Hepatocyte (in vitro differentiated cells): ENCODE measurements at regions not wholly inside any gene's neighbourhood (a gene's known extent, or its start where the extent isn't known, plus 50 kb on each side); places are given as distances from the start of the nearest gene placed in this dataset.

Experiments used
- DNase-seq: peaks from one replicate; pipeline ENCODE4 v3.0.0-alpha.2; 2016; ENCODE audit warnings: low spot score
- H2AFZ ChIP-seq: fragments of 200-600 bp; sonication (generic); 2 replicates; pipeline ENCODE4 v1.6.0; 2016; ENCODE audit warnings: antibody characterized with exemption, mild to moderate bottlenecking
- H3K27ac ChIP-seq: fragments of 200-600 bp; sonication (generic); 2 replicates; pipeline ENCODE4 v1.5.1; 2016; ENCODE audit warnings: mild to moderate bottlenecking
- H3K27me3 ChIP-seq: fragments of 200-600 bp; sonication (generic); 2 replicates; pipeline ENCODE4 v1.6.1; 2016
- H3K36me3 ChIP-seq: fragments of 200-600 bp; sonication (generic); replicated peaks from 2 replicates; pipeline ENCODE4 v1.5.1; 2016; ENCODE audit warnings: low read depth; ENCODE audit not compliant: insufficient read depth
- H3K4me1 ChIP-seq: fragments of 200-600 bp; sonication (generic); 2 replicates; pipeline ENCODE4 v1.5.1; 2016; ENCODE audit warnings: mild to moderate bottlenecking, moderate library complexity; ENCODE audit not compliant: insufficient read depth
- H3K4me2 ChIP-seq: fragments of 200-600 bp; sonication (generic); 2 replicates; pipeline ENCODE4 v1.6.0; 2016
- H3K4me3 ChIP-seq: fragments of 200-600 bp; sonication (generic); 2 replicates; pipeline ENCODE4 v1.5.1; 2016; ENCODE audit warnings: mild to moderate bottlenecking
- H3K79me2 ChIP-seq: fragments of 200-600 bp; sonication (generic); 2 replicates; pipeline ENCODE4 v1.6.0; 2017; ENCODE audit warnings: mild to moderate bottlenecking
- H3K9me2 ChIP-seq: fragments of 200-600 bp; sonication (generic); replicated peaks from 2 replicates; pipeline ENCODE4 v1.6.0; 2017; ENCODE audit warnings: mild to moderate bottlenecking; ENCODE audit not compliant: insufficient read depth
- H3K9me3 ChIP-seq: fragments of 200-600 bp; sonication (generic); 2 replicates; pipeline ENCODE4 v1.5.1; 2016; ENCODE audit warnings: low read depth, mild to moderate bottlenecking
- H4K20me1 ChIP-seq: fragments of 200-600 bp; sonication (generic); 2 replicates; pipeline ENCODE4 v1.6.0; 2016; ENCODE audit warnings: mild to moderate bottlenecking; ENCODE audit not compliant: insufficient read depth, poor library complexity, severe bottlenecking
- EZH2 ChIP-seq: fragments of 200-600 bp; sonication (generic); IDR thresholded peaks from 2 replicates; pipeline ENCODE4 v1.6.1; 2016; ENCODE audit warnings: antibody characterized with exemption, mild to moderate bottlenecking, borderline replicate concordance
- EZH2phosphoT487 ChIP-seq: fragments of 200-600 bp; sonication (generic); IDR thresholded peaks from one replicate; pipeline ENCODE4 v1.6.1; 2018; ENCODE audit warnings: antibody characterized with exemption, mild to moderate bottlenecking, low read depth, moderate library complexity; ENCODE audit not compliant: unreplicated experiment, severe bottlenecking
- WGBS: methylation state at CpG from one replicate; pipeline ENCODE4 v1.1.6; 2016; ENCODE audit warnings: low lambda C conversion rate; ENCODE audit errors: missing lambda C conversion rate; 5-methylcytosine and 5-hydroxymethylcytosine counted together
- TF ChIP-seq, protein P1 (sequence below): fragments of 200-600 bp; sonication (generic); IDR thresholded peaks from 2 replicates; pipeline ENCODE4 v1.5.1; 2016; ENCODE audit warnings: antibody characterized with exemption, mild to moderate bottlenecking; ENCODE audit not compliant: poor library complexity

DNA sequence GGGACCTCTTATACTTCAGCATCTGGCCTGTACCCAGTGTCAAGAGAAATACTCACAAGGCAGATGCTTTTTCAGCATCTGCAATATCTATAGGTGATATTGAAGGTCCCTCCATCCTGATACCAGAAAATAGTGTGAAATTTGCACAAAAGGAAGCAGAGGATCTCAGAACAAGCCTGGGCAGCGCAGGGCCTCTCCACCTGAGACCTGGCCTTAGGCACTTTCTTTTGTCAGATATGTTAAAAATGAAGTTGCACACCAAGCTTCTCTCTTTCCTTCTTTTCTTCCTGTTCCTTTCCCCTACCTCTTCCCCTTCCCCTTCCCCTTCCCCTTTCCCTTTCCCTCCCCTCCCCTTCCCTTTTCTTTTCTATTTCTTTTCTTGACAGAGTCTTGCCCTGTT is 62.2 kb downstream of the ARHGEF18 start:
- Histone ChIP-seq H3K9me2 (no peaks in the 10 kb centered on the region), H3K4me2 (no peak overlapping the region), H3K4me1 (peaks cover 8% of the 10 kb centered on the region), H3K79me2 (peaks cover 85% of the 10 kb centered on the region), H3K36me3 (no peaks in the 10 kb centered on the region), H3K4me3 (no peak overlapping the region), H2AFZ (no peak overlapping the region), H3K27me3 (no peaks in the 10 kb centered on the region), H3K9me3 (no peaks in the 10 kb centered on the region), H3K27ac (no peak overlapping the region), H4K20me1 (peaks cover 13% of the 10 kb centered on the region)
- TF ChIP-seq EZH2 (no peak), EZH2phosphoT487 (no peak)
- TF ChIP-seq, protein P1, sequence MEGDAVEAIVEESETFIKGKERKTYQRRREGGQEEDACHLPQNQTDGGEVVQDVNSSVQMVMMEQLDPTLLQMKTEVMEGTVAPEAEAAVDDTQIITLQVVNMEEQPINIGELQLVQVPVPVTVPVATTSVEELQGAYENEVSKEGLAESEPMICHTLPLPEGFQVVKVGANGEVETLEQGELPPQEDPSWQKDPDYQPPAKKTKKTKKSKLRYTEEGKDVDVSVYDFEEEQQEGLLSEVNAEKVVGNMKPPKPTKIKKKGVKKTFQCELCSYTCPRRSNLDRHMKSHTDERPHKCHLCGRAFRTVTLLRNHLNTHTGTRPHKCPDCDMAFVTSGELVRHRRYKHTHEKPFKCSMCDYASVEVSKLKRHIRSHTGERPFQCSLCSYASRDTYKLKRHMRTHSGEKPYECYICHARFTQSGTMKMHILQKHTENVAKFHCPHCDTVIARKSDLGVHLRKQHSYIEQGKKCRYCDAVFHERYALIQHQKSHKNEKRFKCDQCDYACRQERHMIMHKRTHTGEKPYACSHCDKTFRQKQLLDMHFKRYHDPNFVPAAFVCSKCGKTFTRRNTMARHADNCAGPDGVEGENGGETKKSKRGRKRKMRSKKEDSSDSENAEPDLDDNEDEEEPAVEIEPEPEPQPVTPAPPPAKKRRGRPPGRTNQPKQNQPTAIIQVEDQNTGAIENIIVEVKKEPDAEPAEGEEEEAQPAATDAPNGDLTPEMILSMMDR: no peak
- 100% methylated on average over 1 of the region's 1 CpG for WGBS
- DNase-seq: no peak

DNA sequence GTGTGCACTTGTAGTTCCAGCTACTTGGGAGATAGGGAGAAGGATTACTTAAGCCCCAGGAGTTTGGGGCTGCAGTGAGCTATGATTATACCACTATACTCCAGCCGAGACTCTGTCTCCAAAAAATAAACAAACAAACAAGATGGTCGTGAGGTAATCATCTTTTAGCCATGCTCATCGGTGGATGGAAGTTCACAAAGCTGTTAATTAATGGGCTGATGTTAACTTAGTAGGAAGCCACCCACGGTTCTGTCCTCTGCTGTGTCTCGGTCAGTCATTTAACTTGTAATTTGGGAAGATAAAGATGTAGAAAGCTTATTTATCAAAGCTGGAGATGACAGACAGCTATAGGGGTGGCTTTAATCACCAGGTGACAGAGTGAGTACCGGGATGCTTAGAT is 64.9 kb downstream of the ARHGEF18 start:
- Histone ChIP-seq H2AFZ (no peak overlapping the region), H3K27me3 (no peaks in the 10 kb centered on the region), H3K4me2 (no peak overlapping the region), H3K4me3 (no peak overlapping the region), H3K9me2 (no peaks in the 10 kb centered on the region), H3K79me2 (peaks cover 84% of the 10 kb centered on the region), H3K27ac (no peak overlapping the region), H4K20me1 (peaks cover 15% of the 10 kb centered on the region), H3K9me3 (no peaks in the 10 kb centered on the region), H3K4me1 (peaks cover 25% of the 10 kb centered on the region), H3K36me3 (no peaks in the 10 kb centered on the region)
- 70% methylated on average over 6 of the region's 6 CpGs for WGBS
- no peak for DNase-seq
- TF ChIP-seq EZH2phosphoT487 (no peak), EZH2 (no peak)
- TF ChIP-seq, protein P1: no peak

DNA sequence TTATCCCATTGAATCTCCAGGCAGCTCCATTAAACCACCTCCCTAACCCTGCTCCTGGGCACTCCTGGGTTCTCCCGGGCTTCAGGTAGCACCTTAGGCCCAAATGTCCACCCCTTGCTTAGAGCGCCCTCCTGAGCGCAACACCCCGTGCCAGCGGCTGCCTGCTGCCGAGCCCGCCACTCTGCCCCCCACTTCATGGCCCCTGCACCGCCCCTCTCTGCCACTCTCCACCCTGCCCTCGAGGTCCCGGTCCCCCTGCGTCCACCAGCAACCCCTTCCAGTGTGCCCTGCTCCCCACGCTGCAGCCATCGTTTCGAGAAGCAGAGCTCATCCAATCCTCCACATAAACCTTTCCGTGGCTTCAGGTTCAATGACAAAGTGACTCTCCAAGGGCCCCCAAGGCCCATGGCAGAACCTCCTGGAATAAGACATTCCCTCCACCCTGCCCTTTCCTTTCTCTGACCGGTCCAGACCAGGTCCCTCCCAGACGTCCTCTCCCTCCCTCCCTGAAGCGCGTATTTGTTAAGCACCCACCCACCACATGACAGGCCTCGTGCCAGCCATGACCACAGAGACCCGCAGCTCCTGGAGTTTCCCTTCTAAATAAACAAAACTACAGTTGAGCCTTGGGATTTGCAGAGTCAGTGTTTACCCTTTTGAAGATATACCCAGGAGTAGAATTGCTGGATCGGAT is 66.6 kb downstream of the ARHGEF18 start:
- H3K27ac ChIP-seq: peak overlapping the region; percentile 93
- TF ChIP-seq, protein P1: no peak
- TF ChIP-seq EZH2phosphoT487: peak; percentile 74
- WGBS: 53% methylated on average over 14 of the region's 22 CpGs
- peaks cover 86% of the 10 kb centered on the region for H3K79me2 ChIP-seq
- no peaks in the 10 kb centered on the region for H3K9me2 ChIP-seq
- peak overlapping the region; percentile 48 for H3K4me2 ChIP-seq
- peaks cover 23% of the 10 kb centered on the region for H4K20me1 ChIP-seq
- no peaks in the 10 kb centered on the region for H3K36me3 ChIP-seq
- H3K4me3 ChIP-seq: no peak overlapping the region
- DNase-seq: peak; percentile 87
- H3K9me3 ChIP-seq: no peaks in the 10 kb centered on the region
- H2AFZ ChIP-seq: no peak overlapping the region
- peaks cover 25% of the 10 kb centered on the region for H3K4me1 ChIP-seq
- no peaks in the 10 kb centered on the region for H3K27me3 ChIP-seq
